Coronary artery (tissue), 2 donors: ENCODE measurements at regions not wholly inside any gene's neighbourhood (a gene's known extent, or its start where the extent isn't known, plus 50 kb on each side); places are given as distances from the start of the nearest gene placed in this dataset.

Experiments
- DNase-seq: peaks from one replicate; pipeline ENCODE4 v3.0.0-alpha.2; 2017; ENCODE audit warnings: low spot score
- H3K27ac ChIP-seq, 2 donors: fragments of 200-600 bp; sonication (generic); one replicate each; pipeline ENCODE4 v1.5.1; 2016 to 2019
- H3K4me3 ChIP-seq: fragments of 200-600 bp; sonication (generic); 2 replicates; pipeline ENCODE4 v1.5.1; 2016; ENCODE audit warnings: mild to moderate bottlenecking, moderate library complexity
- TF ChIP-seq, protein P1 (sequence below): fragments of 200-600 bp; sonication (generic); IDR thresholded peaks from one replicate; pipeline ENCODE4 v1.5.1; 2019; ENCODE audit warnings: antibody characterized with exemption

GRCh38 chr9:80125731-80126264, 554.0 kb downstream of the TLE4 start:
- no peak overlapping the region for H3K4me3 ChIP-seq
- no peak overlapping the region for H3K27ac ChIP-seq
- TF ChIP-seq, protein P1, sequence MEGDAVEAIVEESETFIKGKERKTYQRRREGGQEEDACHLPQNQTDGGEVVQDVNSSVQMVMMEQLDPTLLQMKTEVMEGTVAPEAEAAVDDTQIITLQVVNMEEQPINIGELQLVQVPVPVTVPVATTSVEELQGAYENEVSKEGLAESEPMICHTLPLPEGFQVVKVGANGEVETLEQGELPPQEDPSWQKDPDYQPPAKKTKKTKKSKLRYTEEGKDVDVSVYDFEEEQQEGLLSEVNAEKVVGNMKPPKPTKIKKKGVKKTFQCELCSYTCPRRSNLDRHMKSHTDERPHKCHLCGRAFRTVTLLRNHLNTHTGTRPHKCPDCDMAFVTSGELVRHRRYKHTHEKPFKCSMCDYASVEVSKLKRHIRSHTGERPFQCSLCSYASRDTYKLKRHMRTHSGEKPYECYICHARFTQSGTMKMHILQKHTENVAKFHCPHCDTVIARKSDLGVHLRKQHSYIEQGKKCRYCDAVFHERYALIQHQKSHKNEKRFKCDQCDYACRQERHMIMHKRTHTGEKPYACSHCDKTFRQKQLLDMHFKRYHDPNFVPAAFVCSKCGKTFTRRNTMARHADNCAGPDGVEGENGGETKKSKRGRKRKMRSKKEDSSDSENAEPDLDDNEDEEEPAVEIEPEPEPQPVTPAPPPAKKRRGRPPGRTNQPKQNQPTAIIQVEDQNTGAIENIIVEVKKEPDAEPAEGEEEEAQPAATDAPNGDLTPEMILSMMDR = no peak
- DNase-seq = no peak

DNA sequence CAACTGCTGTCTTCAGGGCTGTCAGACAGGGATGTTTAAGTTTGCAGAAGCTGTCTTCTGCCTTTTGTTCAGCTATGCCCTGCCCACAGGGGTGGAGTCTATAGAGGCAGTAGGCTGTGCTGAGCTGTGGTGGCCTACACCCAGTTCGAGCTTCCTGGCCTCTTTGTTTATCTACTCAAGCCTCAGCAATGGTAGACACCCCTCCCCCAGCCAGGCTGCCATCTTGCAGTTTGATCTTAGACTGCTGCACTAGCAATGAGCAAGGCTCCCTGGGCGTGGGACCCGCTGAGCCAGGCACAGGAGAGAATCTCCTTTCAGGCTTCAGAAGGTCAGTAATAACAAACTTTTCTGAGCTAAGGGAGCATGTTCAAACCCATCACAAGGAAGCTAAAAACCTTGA, 545.3 kb downstream of the TLE4 start:
- no peak overlapping the region for H3K27ac ChIP-seq
- no peak for DNase-seq
- TF ChIP-seq, protein P1 = no peak
- H3K4me3 ChIP-seq = no peak overlapping the region

DNA sequence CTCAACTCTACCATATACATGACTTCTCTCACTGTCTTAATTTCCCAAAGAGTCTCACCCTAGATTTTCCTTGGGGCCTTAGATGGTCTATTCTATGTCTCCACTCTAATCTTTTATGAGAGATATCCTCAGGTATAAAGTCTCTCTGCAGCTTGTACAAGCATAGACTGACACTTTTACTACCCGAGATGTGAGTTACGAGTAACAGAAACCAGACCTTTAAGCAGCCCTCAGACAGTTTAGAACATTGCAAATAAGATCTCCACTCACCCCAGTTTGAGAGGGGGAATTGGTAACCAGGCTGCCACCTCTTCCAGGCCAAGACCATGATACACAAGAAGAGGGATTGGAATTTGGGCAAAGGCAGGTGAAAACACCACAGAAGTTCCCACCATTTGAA, 542.5 kb downstream of the TLE4 start:
- DNase-seq = no peak
- Histone ChIP-seq H3K27ac (no peak overlapping the region), H3K4me3 (no peak overlapping the region)
- TF ChIP-seq, protein P1 = no peak

DNA sequence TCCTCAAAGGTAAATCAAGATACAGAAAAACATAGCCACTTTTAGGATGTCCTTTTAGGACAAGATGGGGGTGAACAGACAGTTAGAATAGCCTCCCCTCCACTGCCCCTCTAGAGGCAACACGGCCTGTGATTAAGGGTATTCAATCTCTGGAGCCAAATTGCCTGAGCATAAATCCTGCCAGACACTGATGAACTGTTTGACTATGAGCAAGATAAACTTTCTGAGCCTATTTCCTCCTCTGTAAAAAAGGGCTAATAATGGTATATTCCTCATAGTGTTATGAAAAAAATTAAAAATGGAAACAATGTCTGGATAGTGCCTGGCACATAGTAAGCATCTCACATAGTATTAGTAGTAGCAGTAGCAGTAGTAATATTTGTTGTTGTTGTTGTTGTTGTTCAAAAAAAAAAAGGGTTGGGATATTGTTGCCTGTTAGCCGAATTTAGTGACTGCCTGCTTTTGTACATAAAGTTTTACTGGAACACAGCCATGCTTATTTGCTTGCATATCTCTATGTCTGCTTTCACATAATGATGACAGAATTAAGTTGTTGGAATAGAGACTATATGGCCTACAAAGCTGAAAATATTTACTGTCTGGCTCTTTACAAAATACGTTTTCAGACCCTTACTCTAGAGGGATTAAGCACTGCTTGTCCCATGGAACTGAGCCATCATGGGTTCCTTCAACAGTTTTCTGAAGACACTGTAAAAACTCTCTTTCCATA, 536.3 kb downstream of the TLE4 start:
- TF ChIP-seq, protein P1 = no peak
- DNase-seq = no peak
- no peak overlapping the region for H3K27ac ChIP-seq
- H3K4me3 ChIP-seq = no peak overlapping the region

- TF ChIP-seq, protein P1 = no peak
- DNase-seq = no peak
- no peak overlapping the region for H3K27ac ChIP-seq
- no peak overlapping the region for H3K4me3 ChIP-seq
Observed at GRCh38 chr9:80097476-80097875, 525.7 kb downstream of the TLE4 start.

- no peak for DNase-seq
- TF ChIP-seq, protein P1 = no peak
- H3K27ac ChIP-seq = no peak overlapping the region
- H3K4me3 ChIP-seq = no peak overlapping the region
Observed at GRCh38 chr9:80094176-80094771, 522.5 kb downstream of the TLE4 start.

DNA sequence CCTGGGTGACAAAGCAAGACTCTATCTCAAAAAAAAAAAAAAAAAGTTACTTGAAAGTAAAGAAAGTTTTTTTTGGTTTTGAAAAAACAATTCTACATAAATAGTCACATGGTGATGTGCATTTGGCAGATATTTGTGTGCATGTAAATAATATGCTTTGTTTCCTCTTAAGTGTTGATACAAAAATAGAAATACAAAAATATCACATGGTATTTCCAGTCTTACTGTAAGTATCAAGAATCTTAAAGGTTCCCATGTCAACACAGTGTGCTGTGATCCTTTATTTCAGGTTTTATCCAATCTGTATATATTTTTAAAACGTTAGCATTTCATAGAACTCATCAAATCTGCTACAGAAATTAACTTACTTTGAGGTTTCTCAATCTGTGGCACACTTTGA, 521.9 kb downstream of the TLE4 start:
- DNase-seq = no peak
- TF ChIP-seq, protein P1 = no peak
- Histone ChIP-seq H3K27ac (no peak overlapping the region), H3K4me3 (no peak overlapping the region)
